Keratinocyte (primary cell): ENCODE measurements at regions not wholly inside any gene's neighbourhood (a gene's known extent, or its start where the extent isn't known, plus 50 kb on each side); places are given as distances from the start of the nearest gene placed in this dataset.

ENCODE experiments used
- DNase-seq: peaks from one replicate; pipeline ENCODE4 v3.0.0-alpha.2; 2011; ENCODE audit warnings: low read depth, missing footprints, low spot score
- FAIRE-seq: peaks from 2 replicates; lab custom pipeline; 2011; peaks lifted over from hg19 to GRCh38; lab: Jason Lieb, UNC
- H2AFZ ChIP-seq: 2 replicates; pipeline ENCODE4 v1.6.0; 2012; ENCODE audit warnings: low read length, control low read depth, inconsistent platforms; ENCODE audit not compliant: control insufficient read depth
- H3K27ac ChIP-seq: 2 replicates; pipeline ENCODE4 v1.5.1; 2011; ENCODE audit warnings: low read length; ENCODE audit not compliant: control insufficient read depth, insufficient read depth
- H3K27me3 ChIP-seq: 3 replicates; pipeline ENCODE4 v1.6.0; 2011; ENCODE audit warnings: low read length; ENCODE audit not compliant: control insufficient read depth, insufficient read depth; ENCODE audit errors: extremely low read depth
- H3K36me3 ChIP-seq, 2 experiments: 2 replicates in 1 of 2; 3 replicates in 1 of 2; pipeline ENCODE4 v1.5.1; 2011; ENCODE audit warnings: low read length in 2 of 2, mild to moderate bottlenecking in 1 of 2; ENCODE audit not compliant: control insufficient read depth in 2 of 2, insufficient read depth in 2 of 2; ENCODE audit errors: extremely low read depth in 1 of 2
- H3K4me1 ChIP-seq: 3 replicates; pipeline ENCODE4 v1.5.1; 2011; ENCODE audit warnings: low read length; ENCODE audit not compliant: control insufficient read depth, insufficient read depth; ENCODE audit errors: extremely low read depth
- H3K4me2 ChIP-seq: 3 replicates; pipeline ENCODE4 v1.6.0; 2011; ENCODE audit warnings: low read depth, low read length; ENCODE audit not compliant: control insufficient read depth, insufficient read depth; ENCODE audit errors: extremely low read depth
- H3K4me3 ChIP-seq, 3 experiments: fragments of 200-600 bp in 1 of 3; sonication (generic) in 1 of 3; 2 replicates in 2 of 3; 3 replicates in 1 of 3; pipeline ENCODE4 v1.5.1; 2011 to 2016; ENCODE audit warnings: low read length in 3 of 3, mild to moderate bottlenecking in 3 of 3, control low read depth in 2 of 3, inconsistent platforms in 1 of 3, low read depth in 1 of 3, mixed read lengths in 1 of 3, mixed run types in 1 of 3, moderate library complexity in 1 of 3; ENCODE audit not compliant: control insufficient read depth in 2 of 3, insufficient read depth in 2 of 3; ENCODE audit errors: extremely low read depth in 1 of 3
- H3K79me2 ChIP-seq: 2 replicates; pipeline ENCODE4 v1.6.0; 2012; ENCODE audit warnings: low read length; ENCODE audit not compliant: control insufficient read depth, insufficient read depth
- H3K9ac ChIP-seq: 3 replicates; pipeline ENCODE4 v1.6.0; 2011; ENCODE audit warnings: low read length; ENCODE audit not compliant: control insufficient read depth, insufficient read depth; ENCODE audit errors: extremely low read depth
- H3K9me1 ChIP-seq: 3 replicates; pipeline ENCODE4 v1.6.0; 2011; ENCODE audit warnings: low read length; ENCODE audit not compliant: control insufficient read depth, insufficient read depth; ENCODE audit errors: extremely low read depth
- H3K9me3 ChIP-seq: 2 replicates; pipeline ENCODE4 v1.5.1; 2012; ENCODE audit warnings: low read depth, low read length; ENCODE audit not compliant: control insufficient read depth
- H4K20me1 ChIP-seq: 3 replicates; pipeline ENCODE4 v1.6.0; 2011; ENCODE audit warnings: low read length; ENCODE audit not compliant: control insufficient read depth, insufficient read depth; ENCODE audit errors: extremely low read depth
- CTCF ChIP-seq, 3 experiments: IDR thresholded peaks in 1 of 3; conservative IDR thresholded peaks in 1 of 3; optimal IDR thresholded peaks in 1 of 3; 2 replicates in 2 of 3; 3 replicates in 1 of 3; pipeline versions ENCODE3 to v1.5.1; 2011; ENCODE audit warnings: low read length in 3 of 3, mild to moderate bottlenecking in 3 of 3, moderate library complexity in 2 of 3, control low read depth in 1 of 3, inconsistent platforms in 1 of 3; ENCODE audit not compliant: insufficient read depth in 2 of 3; ENCODE audit errors: extremely low read depth in 1 of 3
- EZH2 ChIP-seq: IDR thresholded peaks from one replicate; pipeline ENCODE4 v1.6.1; 2012; ENCODE audit warnings: inconsistent platforms, mild to moderate bottlenecking, low read length, moderate library complexity
- dilution Hi-C: fragments of 300-500 bp; cut with MboI; formaldehyde crosslinking; loops from one replicate; pipeline ENCODE4 v1.7.0; 2020; ENCODE audit warnings: low sequenced_read_pairs; ENCODE audit not compliant: extremely low pct_ligation_motif_present

- H3K27ac ChIP-seq, result no peak overlapping the region
- no peak overlapping the region for H3K4me2 ChIP-seq
- no peak overlapping the region for H3K4me3 ChIP-seq
- H3K9me3 ChIP-seq, result no peaks in the 10 kb centered on the region
- no peaks in the 10 kb centered on the region for H3K27me3 ChIP-seq
- H2AFZ ChIP-seq, result no peak overlapping the region
- no peak for FAIRE-seq
- H3K36me3 ChIP-seq, result no peaks in the 10 kb centered on the region
- no peak overlapping the region for H3K9ac ChIP-seq
- H3K9me1 ChIP-seq, result no peaks in the 10 kb centered on the region
- H3K79me2 ChIP-seq, result no peaks in the 10 kb centered on the region
- dilution Hi-C loops, result no loop called here
- TF ChIP-seq CTCF (optimal IDR thresholded peaks at IDR 0.05 in 1 of 3, IDR thresholded peaks at IDR 0.05 in 1 of 3, conservative IDR thresholded peaks at IDR 0.05 in 1 of 3; ENCODE audit: extremely low read depth in 1 of 3, insufficient read depth in 2 of 3, low read length in 3 of 3) (no peak), EZH2 (no peak)
- no peaks in the 10 kb centered on the region for H3K4me1 ChIP-seq
- H4K20me1 ChIP-seq, result no peaks in the 10 kb centered on the region
- no peak for DNase-seq
Measured at GRCh38 chr20:24765316-24766142, 183.5 kb upstream of the CST7 start.

- Histone ChIP-seq H3K27ac (no peak overlapping the region), H3K9me1 (no peaks in the 10 kb centered on the region), H3K4me3 (no peak overlapping the region), H3K4me1 (no peaks in the 10 kb centered on the region), H4K20me1 (no peaks in the 10 kb centered on the region), H3K9ac (no peak overlapping the region), H2AFZ (no peak overlapping the region), H3K4me2 (no peak overlapping the region), H3K27me3 (no peaks in the 10 kb centered on the region), H3K79me2 (no peaks in the 10 kb centered on the region), H3K36me3 (no peaks in the 10 kb centered on the region), H3K9me3 (no peaks in the 10 kb centered on the region)
- FAIRE-seq, result no peak
- TF ChIP-seq CTCF (optimal IDR thresholded peaks at IDR 0.05 in 1 of 3, IDR thresholded peaks at IDR 0.05 in 1 of 3, conservative IDR thresholded peaks at IDR 0.05 in 1 of 3; ENCODE audit: extremely low read depth in 1 of 3, insufficient read depth in 2 of 3, low read length in 3 of 3), result no peak
- TF ChIP-seq EZH2, result no peak
- no peak for DNase-seq
- dilution Hi-C loops, result no loop called here
Measured at GRCh38 chr20:24766143-24766527, 182.9 kb upstream of the CST7 start.
